GM12865 (cell line): ENCODE measurements at regions not wholly inside any gene's neighbourhood (a gene's known extent, or its start where the extent isn't known, plus 50 kb on each side); places are given as distances from the start of the nearest gene placed in this dataset.

Source experiments
- DNase-seq: peaks from one replicate; pipeline ENCODE4 v3.0.0; 2010; ENCODE audit warnings: low read depth
- H3K4me3 ChIP-seq: 2 replicates; pipeline ENCODE4 v1.5.1; 2011; ENCODE audit warnings: mild to moderate bottlenecking, low read depth, low read length, control low read depth
- TF ChIP-seq, protein P1 (sequence below): IDR thresholded peaks from 2 replicates; pipeline ENCODE4 v1.5.1; 2011; ENCODE audit warnings: low read length, control low read depth, low read depth, inconsistent platforms; ENCODE audit not compliant: insufficient read depth; ENCODE audit errors: missing control alignments

DNA sequence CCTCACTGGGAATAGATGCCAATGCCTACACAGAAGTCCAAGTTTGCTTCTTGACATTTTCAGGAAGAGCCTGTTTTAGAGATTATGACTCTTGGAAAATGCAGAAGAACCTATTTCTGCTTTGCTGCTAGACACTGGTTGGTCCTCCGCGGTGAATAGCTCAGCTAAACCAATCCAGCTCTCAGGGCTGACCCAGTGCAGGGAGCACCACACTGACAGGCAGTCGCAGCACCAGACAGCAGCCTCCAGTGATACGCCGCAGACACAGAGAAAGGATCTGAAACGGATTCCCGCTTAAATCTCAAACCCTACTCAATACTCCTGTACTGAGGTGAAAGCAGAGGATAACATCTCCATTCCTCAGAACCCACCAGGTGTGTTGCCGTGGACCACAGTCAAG is 183.4 kb downstream of the ENGASE start:
- H3K4me3 ChIP-seq, result no peak overlapping the region
- TF ChIP-seq, protein P1, sequence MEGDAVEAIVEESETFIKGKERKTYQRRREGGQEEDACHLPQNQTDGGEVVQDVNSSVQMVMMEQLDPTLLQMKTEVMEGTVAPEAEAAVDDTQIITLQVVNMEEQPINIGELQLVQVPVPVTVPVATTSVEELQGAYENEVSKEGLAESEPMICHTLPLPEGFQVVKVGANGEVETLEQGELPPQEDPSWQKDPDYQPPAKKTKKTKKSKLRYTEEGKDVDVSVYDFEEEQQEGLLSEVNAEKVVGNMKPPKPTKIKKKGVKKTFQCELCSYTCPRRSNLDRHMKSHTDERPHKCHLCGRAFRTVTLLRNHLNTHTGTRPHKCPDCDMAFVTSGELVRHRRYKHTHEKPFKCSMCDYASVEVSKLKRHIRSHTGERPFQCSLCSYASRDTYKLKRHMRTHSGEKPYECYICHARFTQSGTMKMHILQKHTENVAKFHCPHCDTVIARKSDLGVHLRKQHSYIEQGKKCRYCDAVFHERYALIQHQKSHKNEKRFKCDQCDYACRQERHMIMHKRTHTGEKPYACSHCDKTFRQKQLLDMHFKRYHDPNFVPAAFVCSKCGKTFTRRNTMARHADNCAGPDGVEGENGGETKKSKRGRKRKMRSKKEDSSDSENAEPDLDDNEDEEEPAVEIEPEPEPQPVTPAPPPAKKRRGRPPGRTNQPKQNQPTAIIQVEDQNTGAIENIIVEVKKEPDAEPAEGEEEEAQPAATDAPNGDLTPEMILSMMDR, result no peak
- DNase-seq, result no peak

DNA sequence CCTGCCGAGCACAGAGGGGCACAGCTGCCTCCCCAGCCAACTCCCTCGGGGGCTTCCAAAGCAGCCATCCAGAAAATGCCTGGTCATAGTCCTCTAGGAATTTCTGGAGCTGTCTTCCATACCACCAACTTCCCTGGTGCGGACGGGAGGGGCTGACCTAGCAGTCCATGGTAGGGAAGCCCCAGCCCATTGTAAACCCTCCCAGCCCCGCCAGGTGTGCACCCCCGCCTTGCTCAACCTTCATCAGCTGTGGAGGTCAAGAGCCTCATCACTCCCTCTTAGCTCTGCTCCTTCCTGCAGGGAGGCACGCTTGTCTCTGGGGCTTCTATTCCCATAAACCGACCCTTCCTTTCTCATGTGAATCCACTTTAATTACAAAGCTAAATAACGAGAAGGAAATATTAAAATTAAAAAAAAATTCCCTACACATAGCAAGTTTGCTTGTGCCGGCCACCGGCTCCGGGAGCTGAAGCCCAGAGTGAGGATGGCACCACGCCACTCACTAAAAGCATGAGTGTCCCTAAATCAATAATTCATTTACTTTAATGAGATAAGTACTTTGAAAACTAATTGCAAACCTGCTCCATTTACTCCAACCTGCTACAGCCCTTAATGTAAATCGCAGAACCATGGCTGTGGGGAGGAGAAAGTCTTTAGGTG is 181.4 kb downstream of the ENGASE start:
- TF ChIP-seq, protein P1, result no peak
- DNase-seq, result no peak

DNA sequence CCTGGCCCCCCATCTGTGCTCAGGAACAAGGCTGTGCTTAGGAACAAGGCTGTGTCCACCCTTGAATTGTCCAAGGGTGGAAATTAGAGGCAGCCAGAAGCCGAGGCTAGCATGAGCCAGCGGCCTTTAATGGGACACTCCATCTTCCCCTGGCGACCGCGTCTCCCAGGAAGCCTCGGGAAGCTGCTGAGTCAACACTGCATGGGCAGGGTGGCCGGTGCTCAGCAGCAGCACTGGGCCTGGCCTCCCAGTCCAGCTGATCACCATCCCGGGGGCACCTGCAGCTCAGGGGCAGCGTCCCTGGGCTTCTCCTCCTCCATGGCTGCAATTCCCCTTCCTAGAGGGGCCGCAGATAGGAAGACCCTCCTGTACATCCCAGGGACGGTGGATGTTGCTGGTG is 180.8 kb downstream of the ENGASE start:
- TF ChIP-seq, protein P1, result no peak

More for the DNA sequence above, 181.4 kb downstream of the ENGASE start:
- no peak overlapping the region for H3K4me3 ChIP-seq

DNA sequence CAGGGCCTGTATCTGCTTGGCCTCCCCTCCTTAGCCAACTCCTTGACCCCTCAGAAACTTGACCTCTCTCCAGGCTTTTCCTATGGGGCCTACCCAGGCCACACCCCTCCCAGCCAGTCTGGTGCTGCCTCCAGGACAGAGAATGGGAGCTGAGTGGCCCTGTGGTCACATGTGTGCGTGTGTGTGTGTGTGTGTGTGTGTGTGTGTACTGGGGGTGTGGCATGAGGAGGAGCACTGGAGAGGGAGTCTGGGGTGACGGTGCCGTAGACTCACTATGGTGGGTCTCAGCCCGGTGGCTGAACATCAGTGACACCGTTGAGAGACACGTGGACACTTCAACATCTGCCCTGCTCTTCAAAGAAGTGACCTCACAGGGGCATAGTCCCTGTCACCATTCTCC is 180.4 kb downstream of the ENGASE start:
- H3K4me3 ChIP-seq, result no peak overlapping the region
- no peak for DNase-seq
- TF ChIP-seq, protein P1, result no peak

More for the DNA sequence above, 180.8 kb downstream of the ENGASE start:
- DNase-seq, result no peak
- H3K4me3 ChIP-seq, result no peak overlapping the region

DNA sequence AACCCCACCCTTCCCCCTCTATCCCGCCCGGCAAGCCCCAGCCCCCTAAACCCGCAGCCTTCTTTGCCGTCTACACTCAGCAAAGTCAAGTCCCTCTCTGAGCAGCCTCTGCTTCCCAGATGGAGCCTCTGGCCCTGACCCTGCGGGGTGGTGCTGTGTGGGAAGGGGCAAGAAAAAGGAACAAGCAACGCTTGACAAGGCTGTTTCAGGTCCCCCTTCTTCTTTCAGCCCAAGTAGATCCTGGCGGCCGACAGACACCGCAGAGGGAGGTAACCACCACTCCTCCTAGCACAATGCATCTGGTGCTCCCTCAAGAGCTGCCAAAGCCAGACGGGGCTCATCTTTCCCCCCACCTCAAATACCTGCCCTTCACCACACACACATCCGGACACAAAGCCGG is 178.3 kb downstream of the ENGASE start:
- TF ChIP-seq, protein P1, result no peak
- no peak for DNase-seq
- H3K4me3 ChIP-seq, result no peak overlapping the region

DNA sequence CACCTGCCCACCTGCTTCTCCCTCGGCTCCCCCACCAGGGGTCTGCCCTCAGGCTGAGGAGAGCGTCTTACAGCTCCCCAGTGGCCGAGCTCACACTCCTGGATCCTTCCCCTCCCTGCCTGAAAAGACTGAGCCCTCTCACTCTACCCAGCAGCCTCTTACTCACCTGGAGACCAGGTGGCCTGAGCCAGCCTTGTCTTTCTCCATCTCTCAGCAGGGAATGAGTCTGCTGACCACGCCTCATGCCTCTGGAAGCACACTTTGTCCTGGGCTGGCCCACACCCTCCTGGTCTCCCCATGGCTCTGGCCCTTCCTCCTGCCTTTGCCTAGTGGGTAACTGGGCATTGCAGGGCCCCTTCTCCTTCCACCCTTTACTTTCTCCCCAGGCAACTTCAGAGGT is 177.2 kb downstream of the ENGASE start:
- DNase-seq, result no peak
- H3K4me3 ChIP-seq, result no peak overlapping the region
- TF ChIP-seq, protein P1, result no peak

DNA sequence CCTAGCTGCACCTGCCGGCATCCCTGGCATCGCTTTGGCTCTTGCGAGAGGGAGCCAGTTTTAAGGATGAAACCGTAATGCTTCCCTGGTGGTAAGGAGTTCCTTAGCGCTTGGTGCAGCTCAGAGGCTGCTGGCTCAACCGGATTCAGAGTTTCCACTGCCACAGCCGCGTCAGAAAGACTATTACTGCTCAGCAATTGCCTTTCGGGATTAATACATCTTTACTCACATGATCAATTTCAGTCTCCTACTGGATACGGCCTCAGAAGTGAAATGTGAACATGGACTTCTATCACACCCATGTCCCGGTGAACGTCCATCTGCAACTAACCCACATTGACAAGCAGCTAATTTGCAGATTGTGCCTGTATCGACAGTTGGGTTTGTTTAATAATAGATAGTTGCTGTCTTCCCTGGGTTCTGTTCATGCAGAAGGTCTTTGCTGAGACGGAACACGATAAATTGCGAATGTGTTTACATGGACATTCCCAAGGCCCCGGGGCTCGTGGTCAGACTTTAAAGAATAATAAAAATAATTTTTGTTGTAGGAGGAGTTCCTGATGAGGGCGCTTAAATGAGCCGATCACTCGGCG is 175.4 kb downstream of the ENGASE start:
- no peak for DNase-seq
- no peak overlapping the region for H3K4me3 ChIP-seq
- TF ChIP-seq, protein P1, result no peak
